Thymus (tissue), 11 donors: ENCODE measurements at regions not wholly inside any gene's neighbourhood (a gene's known extent, or its start where the extent isn't known, plus 50 kb on each side); places are given as distances from the start of the nearest gene placed in this dataset.
A peak's percentile ranks its signal among the peaks of the same experiment; 100 is the strongest.
"Not testable (repeated sequence)": the region's sequence is repeated elsewhere in the genome, so short reads cannot be mapped to it uniquely, and the experiment has no call there.

Experiments
- DNase-seq, 9 donors: peaks; one replicate each; pipeline ENCODE4 v3.0.0-alpha.2; 2013; ENCODE audit warnings: low spot score in 9 of 9, low read depth in 6 of 9, missing footprints in 1 of 9
- H3K27ac ChIP-seq, 2 donors: one replicate each; pipeline ENCODE4 v1.5.1; 2013; ENCODE audit warnings: control low read depth in 1 of 2, low read depth in 1 of 2, low read length in 1 of 2, mild to moderate bottlenecking in 1 of 2, moderate library complexity in 1 of 2
- H3K27me3 ChIP-seq, 2 donors: one replicate each; pipeline ENCODE4 v1.5.1; 2013; ENCODE audit warnings: low read length in 1 of 2; ENCODE audit not compliant: control insufficient read depth in 2 of 2, insufficient read depth in 1 of 2
- H3K36me3 ChIP-seq, 2 donors: one replicate each; pipeline ENCODE4 v1.5.1; 2013; ENCODE audit warnings: low read length in 1 of 2, mild to moderate bottlenecking in 1 of 2, moderate library complexity in 1 of 2; ENCODE audit not compliant: control insufficient read depth in 2 of 2, insufficient read depth in 2 of 2
- H3K4me1 ChIP-seq, 2 donors: one replicate each; pipeline ENCODE4 v1.5.1; 2013; ENCODE audit warnings: low read length in 2 of 2; ENCODE audit not compliant: control insufficient read depth in 2 of 2, insufficient read depth in 2 of 2
- H3K4me3 ChIP-seq, 2 donors: one replicate each; pipeline ENCODE4 v1.5.1; 2013; ENCODE audit warnings: low read length in 2 of 2, control low read depth in 1 of 2, mild to moderate bottlenecking in 1 of 2
- H3K9me3 ChIP-seq, 2 donors: one replicate each; pipeline ENCODE4 v1.5.1; 2013; ENCODE audit warnings: low read length in 1 of 2, mild to moderate bottlenecking in 1 of 2; ENCODE audit not compliant: control insufficient read depth in 2 of 2, insufficient read depth in 1 of 2
- WGBS: extraction: QIAGEN DNeasy Blood & Tissue Kit; methylation state at CpG from one replicate; pipeline ENCODE4 v1.1.7; 2013; 5-methylcytosine and 5-hydroxymethylcytosine counted together
- donor health status: healthy.

DNA sequence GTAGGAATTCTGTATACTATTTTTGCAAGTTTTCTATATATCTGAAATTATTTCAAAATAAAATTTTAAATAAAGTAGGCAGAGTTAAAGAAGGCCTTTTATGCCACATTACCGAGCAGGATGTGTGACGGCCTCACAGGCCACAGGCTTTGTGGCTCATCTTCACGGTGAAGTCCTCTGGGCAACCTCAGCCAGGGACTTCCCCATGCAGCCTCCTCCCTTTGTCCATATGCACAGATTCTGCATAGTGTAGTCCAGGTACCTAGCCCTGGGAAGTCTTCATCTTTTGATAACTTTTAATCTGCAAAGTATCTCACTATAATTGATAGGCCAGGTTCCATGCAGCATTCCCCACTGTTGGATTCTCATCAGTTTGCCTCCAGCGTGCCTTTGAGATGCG is 62.8 kb downstream of the ARHGAP11B start:
- H3K27ac ChIP-seq, H3K4me3 ChIP-seq, H3K36me3 ChIP-seq, H3K4me1 ChIP-seq, H3K27me3 ChIP-seq, H3K9me3 ChIP-seq, DNase-seq: not testable (repeated sequence)
- 96% methylated on average over 5 of the region's 5 CpGs for WGBS

DNA sequence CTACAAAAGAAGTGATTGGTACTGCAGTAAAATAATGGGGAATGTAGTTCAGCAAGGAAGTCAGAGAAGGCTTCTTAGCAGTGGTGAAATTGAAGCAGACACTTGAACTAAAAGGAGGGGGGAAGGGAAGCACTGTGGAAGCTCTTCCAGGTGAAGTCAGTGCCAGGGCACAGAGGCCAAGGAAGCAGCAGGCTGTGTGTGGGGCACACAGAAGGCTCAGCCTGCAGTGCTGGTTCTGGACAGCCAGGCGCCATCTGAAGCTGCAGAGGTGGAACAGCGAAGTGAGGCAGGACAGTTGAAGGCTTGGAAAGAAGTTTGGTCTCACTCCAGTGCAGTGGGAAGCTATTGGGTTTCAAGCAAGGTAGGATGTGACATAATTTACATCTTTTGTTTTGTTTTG is 64.2 kb downstream of the ARHGAP11B start:
- not testable (repeated sequence) for H3K4me3 ChIP-seq, H3K36me3 ChIP-seq, H3K4me1 ChIP-seq, H3K9me3 ChIP-seq, H3K27ac ChIP-seq, H3K27me3 ChIP-seq, DNase-seq
- WGBS, result 100% methylated on average over 2 of the region's 2 CpGs

- H3K36me3 ChIP-seq, H3K4me1 ChIP-seq, H3K9me3 ChIP-seq, H3K27ac ChIP-seq, H3K27me3 ChIP-seq, H3K4me3 ChIP-seq, DNase-seq: not testable (repeated sequence)
- no CpG with 5 or more reads among the region's 3 CpGs for WGBS
Observed at GRCh38 chr15:30695811-30696210, 69.9 kb downstream of the ARHGAP11B start.

DNA sequence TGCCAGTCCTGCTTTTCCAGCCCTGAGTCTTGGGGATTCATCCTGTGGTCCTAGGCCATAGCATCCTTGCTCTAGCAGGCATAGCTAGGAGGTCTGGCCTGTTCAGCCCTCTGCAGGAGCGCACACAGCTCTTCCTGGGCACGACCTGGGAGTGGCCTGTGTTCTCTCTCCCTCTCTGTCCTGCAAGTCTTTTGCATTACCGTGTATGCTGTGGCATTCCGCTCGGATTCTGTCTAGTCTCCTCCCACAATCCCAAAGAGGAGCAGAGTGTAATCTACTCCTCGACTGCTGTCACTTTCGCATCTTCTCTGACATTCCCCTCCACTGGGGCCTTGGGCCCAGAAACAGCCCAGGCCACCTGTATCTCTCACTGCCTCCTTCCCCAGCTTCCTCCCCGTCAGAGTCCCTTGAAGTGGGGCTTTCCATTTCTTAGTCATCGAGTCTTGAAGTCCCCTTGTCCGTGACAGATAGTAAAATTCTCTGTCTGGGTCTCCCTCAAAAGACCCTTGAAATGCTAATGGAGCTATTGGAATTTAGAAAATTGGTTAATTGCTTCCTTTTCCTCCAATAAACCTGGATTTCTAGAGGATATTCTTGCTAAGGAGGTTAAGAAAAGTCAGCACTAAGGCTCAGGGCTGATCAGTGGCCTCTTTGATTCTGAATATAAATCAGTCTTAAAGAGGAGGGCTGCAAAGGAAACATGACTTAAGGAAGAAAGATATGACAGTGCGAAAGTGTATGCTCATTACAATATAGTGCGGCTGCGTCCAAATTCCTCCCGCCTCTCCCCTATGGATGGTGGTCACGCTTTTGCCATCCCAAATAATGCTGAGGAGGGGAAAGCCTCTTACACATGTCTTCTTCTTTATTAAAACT is 70.7 kb downstream of the ARHGAP11B start:
- H3K27me3 ChIP-seq, H3K9me3 ChIP-seq, H3K4me3 ChIP-seq, H3K27ac ChIP-seq, H3K36me3 ChIP-seq, H3K4me1 ChIP-seq: not testable (repeated sequence)
- 86% methylated on average over 7 of the region's 15 CpGs for WGBS
- DNase-seq, result peak in 1 of 9 donors; percentile 2

DNA sequence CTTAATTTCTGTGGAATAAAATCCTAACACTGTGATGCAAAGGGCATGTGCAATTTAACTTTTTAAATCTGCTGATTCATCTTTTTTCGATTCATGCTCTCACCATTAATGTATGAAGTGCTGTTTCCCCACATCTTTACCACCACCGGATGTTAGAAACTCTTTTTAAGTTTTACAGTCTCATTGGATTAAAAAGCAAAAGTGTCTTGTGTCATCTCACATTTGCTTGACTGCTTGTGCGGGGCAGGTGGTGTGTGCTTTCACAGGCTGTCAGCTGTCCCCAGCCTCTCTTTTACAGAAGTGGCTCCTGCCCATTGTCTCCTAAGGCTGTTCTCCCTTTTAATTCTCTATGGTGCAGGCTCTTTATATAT is 71.4 kb downstream of the ARHGAP11B start:
- 4% methylated on average over 3 of the region's 3 CpGs for WGBS
- not testable (repeated sequence) for H3K4me1 ChIP-seq, H3K9me3 ChIP-seq, H3K4me3 ChIP-seq, H3K27me3 ChIP-seq, H3K27ac ChIP-seq, H3K36me3 ChIP-seq
- DNase-seq, result peak in 7 of 9 donors; percentile 2 to 64 (median 21)

DNA sequence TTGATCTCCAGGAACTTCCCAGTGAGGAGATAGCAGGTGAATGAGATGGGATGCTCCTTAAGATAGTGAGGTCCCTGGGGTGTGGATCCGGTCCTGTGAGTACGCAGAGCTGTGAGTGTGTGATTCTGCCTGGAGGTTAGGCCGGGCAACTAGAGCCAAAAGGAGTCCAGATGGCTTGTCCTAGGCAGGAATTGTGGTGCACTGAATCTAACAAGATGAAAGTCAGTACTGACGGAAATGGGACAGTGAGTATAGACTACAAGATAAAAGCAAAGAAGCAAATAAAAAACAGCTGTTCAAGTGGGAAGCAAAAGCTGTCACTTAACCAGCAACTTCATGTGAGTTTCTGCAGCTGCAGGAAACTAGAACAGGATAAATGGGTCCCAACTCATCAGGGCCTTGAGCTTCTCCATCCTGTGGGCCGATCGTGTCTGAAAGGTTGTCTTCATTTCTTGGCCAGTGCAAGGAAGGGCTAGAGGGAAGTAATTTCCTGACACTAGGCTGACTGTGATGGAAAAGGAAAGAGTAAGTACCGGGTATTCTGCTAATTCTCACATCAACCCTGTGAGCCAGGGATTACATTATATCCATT is 74.2 kb downstream of the ARHGAP11B start:
- H3K27ac ChIP-seq, DNase-seq, H3K4me3 ChIP-seq, H3K27me3 ChIP-seq, H3K9me3 ChIP-seq, H3K36me3 ChIP-seq, H3K4me1 ChIP-seq: not testable (repeated sequence)
- no CpG with 5 or more reads among the region's 7 CpGs for WGBS

GRCh38 chr15:30707976-30708685 is 82.2 kb downstream of the ARHGAP11B start:
- H3K36me3 ChIP-seq, DNase-seq, H3K27ac ChIP-seq, H3K4me1 ChIP-seq, H3K27me3 ChIP-seq, H3K4me3 ChIP-seq, H3K9me3 ChIP-seq: not testable (repeated sequence)
- WGBS, result 96% methylated on average over 9 of the region's 9 CpGs

DNA sequence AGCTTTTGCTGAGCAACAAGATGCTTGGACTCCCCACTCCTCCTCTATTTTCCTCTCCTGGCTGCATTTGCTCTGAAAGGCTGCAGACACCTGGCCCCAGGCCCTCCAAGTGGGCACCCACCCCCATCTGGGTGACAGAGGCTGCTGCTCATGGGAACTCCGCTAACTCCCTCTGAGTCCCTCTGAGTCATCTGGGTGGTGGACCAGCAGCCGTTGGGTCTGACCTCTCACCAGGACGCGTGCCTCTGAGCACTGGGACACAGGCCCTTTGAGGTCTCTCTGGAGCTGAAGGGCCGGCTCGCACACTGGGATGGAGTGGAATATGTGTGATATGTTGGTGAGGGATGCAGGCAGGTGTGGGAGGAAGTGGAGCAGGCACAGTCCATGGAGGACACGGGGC is 82.9 kb downstream of the ARHGAP11B start:
- not testable (repeated sequence) for H3K4me3 ChIP-seq, H3K27me3 ChIP-seq, H3K27ac ChIP-seq, DNase-seq, H3K9me3 ChIP-seq, H3K4me1 ChIP-seq, H3K36me3 ChIP-seq
- 100% methylated on average over 4 of the region's 7 CpGs for WGBS

GRCh38 chr15:30718038-30718643 is 92.2 kb downstream of the ARHGAP11B start:
- not testable (repeated sequence) for H3K27ac ChIP-seq, DNase-seq, H3K36me3 ChIP-seq, H3K4me1 ChIP-seq, H3K9me3 ChIP-seq, H3K27me3 ChIP-seq, H3K4me3 ChIP-seq
- WGBS, result 81% methylated on average over 4 of the region's 7 CpGs
